ENCODE measurements at regions not wholly inside any gene's neighbourhood (a gene's known extent, or its start where the extent isn't known, plus 50 kb on each side); places are given as distances from the start of the nearest gene placed in this dataset.

GRCh38 chr2:116948258-116948657, 866.2 kb upstream of the DDX18 start:
- TF ChIP-seq MXI1 (IDR thresholded peaks at IDR 0.05; ENCODE audit: borderline replicate concordance, low read depth, low read length) = no peak
- TF ChIP-seq POLR2A (IDR thresholded peaks at IDR 0.05; ENCODE audit: low read depth, low read length) = no peak
- no peak for TF ChIP-seq CTCF (conservative IDR thresholded peaks at IDR 0.05; ENCODE audit: low read depth, low read length)
